GM19023 (cell line): ENCODE measurements at regions not wholly inside any gene's neighbourhood (a gene's known extent, or its start where the extent isn't known, plus 50 kb on each side); places are given as distances from the start of the nearest gene placed in this dataset.
"Not testable (repeated sequence)": the region's sequence is repeated elsewhere in the genome, so short reads cannot be mapped to it uniquely, and the experiment has no call there.

Source experiments
- ATAC-seq: cut with Tn5 transposase; IDR thresholded peaks from one replicate; pipeline ENCODE4 v1.9.1; 2021; ENCODE audit warnings: mild to moderate bottlenecking, moderate library complexity; ENCODE audit not compliant: unreplicated experiment

GRCh38 chr11:25488176-25488575 is 843.8 kb upstream of the ANO3 start:
- not testable (repeated sequence) for ATAC-seq

- ATAC-seq: not testable (repeated sequence)
Measured at GRCh38 chr11:25501426-25501825, 830.5 kb upstream of the ANO3 start.

DNA sequence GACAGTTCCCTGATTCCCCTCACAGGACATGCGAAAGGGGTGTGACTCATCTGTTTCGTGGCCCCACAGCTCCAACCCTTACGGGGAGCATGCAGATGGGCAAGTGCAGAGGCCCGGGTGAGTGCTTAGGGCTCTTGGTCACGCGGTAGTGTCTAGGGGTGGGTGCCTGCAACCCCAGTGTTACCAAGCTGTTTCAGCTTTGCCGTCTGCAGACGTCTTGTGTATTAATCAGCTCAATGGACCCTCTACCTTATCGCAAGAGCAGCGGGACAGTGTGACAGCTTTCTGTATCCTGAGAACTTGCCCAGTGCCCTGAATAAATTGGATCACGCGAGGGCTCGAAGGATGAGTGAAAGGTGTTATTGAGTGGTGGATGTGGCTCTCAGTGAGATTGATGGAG is 816.4 kb upstream of the ANO3 start:
- ATAC-seq: no peak

GRCh38 chr11:25520459-25520858 is 811.5 kb upstream of the ANO3 start:
- no peak for ATAC-seq

DNA sequence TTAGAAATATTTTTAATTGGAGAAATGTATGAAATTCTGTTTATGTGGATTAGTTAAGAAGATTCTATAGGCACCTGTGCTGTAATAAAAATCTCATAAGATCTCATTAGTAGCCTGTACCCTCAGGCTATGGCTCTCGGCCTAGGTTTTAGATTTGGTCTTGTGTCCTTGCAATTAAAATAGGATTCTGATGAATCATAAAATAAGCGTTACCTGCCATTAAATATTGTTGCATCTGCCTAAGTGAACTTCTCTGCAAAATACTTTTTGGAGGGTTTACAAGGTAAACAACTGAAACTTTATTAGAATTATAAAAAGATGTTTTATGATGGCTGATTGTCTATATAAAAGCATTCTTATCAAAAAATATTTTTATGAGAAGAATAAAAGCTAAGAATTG is 804.1 kb upstream of the ANO3 start:
- no peak for ATAC-seq

DNA sequence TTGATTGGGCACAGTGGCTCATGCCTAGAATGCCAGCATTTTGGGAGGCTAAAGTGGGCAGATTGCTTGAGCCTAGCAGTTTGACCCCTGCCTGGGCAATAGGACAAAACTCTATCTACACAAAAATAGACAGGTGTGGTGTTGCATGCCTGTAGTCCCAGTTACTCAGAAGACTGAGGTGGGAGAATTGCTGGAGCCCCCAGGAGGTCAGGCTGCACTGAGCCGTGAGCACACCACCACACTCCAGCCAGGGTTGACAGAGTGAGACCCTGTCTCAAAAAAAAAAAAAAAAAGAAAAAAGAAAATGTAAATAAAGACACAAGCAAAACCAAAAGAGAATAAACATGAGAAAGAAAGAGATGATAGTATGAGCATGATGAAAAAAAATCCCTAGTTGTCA is 802.4 kb upstream of the ANO3 start:
- ATAC-seq: no peak

GRCh38 chr11:25535467-25536272 is 796.3 kb upstream of the ANO3 start:
- ATAC-seq: no peak

GRCh38 chr11:25536289-25536688 is 795.6 kb upstream of the ANO3 start:
- ATAC-seq: no peak

DNA sequence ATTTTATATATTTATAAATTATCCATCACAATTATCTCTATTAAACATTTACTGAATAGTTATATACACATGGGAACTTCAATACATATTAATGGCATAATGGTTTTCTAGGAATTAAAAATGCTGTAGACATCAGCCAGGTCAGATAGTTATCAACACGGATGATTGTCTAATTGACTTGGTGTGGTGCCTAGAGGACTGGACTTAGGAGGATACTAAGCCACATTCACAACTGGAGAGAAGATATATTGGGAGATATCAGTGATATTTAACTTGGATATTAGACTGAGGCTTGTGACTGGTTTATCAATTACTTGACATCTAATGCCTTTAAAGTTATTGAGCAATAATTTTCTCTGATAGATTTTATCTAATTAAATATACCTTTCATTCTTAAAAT is 794.5 kb upstream of the ANO3 start:
- ATAC-seq: no peak

DNA sequence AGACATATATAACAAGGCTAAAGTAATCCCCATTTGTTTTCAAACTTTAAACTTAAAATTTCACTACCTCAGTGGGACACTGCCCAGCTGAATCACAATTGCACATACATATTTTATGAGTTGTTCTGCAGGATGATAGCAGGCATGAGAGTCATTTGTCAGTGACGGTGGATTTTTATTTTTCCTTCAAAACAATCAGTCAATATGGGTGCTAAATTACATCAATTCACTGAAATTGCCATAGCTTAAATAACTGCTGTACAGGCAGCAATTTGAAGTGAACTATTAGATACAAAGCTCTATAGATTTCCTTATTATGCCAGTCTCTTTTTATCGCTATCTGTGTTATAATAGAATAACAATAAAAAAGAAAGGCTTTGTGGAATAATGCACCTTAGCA is 784.6 kb upstream of the ANO3 start:
- ATAC-seq: no peak

DNA sequence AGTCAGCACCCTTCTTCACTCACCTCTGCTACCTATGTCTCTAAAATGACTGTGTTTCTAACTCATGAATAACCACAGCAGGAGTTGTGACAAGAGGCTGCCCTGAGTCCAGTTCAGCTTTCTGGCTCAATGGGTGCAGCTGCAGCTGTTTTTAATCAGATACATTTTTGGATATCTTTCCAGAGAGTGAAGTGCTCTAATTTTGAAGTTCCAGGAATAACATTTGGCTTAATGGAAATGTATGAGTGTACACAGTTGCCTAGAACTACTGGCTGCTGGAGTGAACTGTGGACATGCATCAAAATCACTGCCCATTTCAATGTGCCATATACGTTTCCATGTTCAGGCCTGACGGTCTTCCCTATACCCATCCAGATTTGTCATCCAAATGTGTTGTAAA is 769.5 kb upstream of the ANO3 start:
- ATAC-seq: no peak

GRCh38 chr11:25565846-25566245 is 766.1 kb upstream of the ANO3 start:
- ATAC-seq: no peak

DNA sequence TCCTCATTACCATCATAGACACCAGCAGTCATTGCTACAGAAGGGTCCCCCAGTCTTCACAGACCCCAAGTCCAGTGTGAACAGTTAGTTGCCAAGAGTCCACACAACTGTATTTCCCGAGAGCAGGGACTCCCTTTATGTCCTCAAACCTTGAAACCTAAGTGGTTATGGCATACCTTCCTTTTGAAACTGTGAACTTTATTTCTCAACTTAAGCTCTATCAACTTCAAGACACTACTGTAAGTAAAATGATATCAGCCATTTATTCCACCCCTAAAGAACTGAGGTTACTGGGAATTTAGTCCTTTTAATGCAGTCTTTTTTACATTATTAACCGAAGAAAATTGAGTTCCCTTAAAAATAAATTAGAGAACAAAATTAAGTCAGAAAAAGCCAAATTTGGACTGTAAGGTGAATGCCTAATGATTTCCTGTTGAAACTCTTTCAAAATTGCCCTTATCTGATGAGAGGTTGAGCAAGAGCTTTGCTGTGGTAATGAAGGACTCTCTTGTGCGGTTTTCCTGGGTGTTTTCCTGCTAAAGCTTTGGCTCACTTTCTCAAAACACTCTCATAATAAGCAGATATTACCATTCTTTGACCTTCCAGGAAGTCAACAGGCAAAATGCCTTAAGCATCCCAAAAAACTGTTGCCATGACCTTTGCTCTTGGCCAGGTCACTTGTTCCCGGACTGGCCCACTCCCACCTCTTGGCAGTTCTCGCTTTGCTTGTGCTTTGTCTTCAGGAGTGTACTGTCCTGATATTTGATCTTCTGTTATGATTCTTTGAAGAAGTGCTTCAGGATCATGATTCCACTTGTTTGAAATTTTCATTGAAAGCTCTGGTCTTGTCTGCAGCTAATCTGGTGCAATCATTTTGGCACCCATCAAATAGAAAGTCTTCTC is 765.4 kb upstream of the ANO3 start:
- ATAC-seq: no peak

DNA sequence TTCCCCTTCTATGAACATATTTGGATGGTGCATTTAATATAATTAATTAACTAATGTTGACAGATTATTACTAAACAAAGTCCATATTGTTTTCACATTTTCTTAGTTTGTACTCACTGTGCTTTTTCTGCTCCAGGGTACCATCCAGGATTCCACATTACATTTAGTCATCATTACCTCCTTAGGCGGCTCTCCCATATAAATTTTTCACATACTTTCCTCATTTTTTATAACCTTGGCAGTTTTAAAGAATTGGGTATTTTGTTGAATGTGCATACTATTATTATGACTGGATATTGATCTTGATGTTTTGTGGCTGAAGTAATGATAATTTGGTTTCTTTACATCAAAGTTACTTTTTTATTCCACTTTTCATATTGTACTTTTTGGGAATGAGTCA is 755.6 kb upstream of the ANO3 start:
- no peak for ATAC-seq

GRCh38 chr11:25579554-25579953 is 752.4 kb upstream of the ANO3 start:
- ATAC-seq: not testable (repeated sequence)

GRCh38 chr11:25583596-25583995 is 748.3 kb upstream of the ANO3 start:
- no peak for ATAC-seq

- ATAC-seq: no peak
Measured at GRCh38 chr11:25587496-25587895, 744.4 kb upstream of the ANO3 start.

- ATAC-seq: no peak
Measured at GRCh38 chr11:25593221-25593620, 738.7 kb upstream of the ANO3 start.

DNA sequence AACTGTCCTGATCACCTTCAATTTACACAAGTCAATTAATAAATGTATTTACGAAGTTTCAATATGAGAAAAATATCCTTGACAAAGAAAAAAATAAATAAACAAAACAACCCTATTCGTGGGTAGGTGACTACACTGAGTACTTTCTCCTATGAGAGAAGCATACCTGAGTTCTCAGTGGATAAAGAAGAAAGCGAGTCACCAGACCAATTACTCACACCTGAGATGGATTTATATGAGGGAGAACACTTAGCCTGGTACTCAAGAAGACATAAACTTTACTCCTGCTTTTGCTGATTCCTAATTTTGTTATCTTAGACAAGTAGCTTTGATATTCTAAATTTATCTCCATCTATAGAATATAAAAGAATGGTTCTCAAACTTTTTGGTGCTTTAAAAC is 735.2 kb upstream of the ANO3 start:
- no peak for ATAC-seq

DNA sequence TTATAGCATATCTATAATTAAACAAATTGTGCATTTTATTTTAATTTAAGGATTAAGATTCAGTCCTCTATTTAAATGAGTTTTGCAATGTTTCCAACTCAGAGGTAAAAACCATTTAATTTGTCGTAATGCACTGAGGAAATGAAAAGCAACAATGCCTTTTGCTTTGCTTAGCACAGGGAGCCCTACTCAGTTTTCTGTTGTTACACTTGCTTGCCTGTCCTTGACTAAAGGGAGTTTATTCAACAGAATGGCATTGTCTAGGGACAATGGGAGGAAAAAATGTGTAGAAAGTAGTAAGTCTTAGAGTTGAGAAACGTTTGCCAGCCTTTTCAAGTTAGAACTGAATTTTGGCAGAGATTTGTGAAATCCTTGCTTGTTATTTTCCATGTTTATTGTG is 734.2 kb upstream of the ANO3 start:
- no peak for ATAC-seq

GRCh38 chr11:25602149-25602548 is 729.8 kb upstream of the ANO3 start:
- no peak for ATAC-seq

- no peak for ATAC-seq
Measured at GRCh38 chr11:25602959-25603358, 729.0 kb upstream of the ANO3 start.
